D721Med (cell line): ENCODE measurements at regions not wholly inside any gene's neighbourhood (a gene's known extent, or its start where the extent isn't known, plus 50 kb on each side); places are given as distances from the start of the nearest gene placed in this dataset.

Source experiments
- DNase-seq: peaks from one replicate; pipeline ENCODE4 v3.0.0; 2011; ENCODE audit warnings: low spot score; ENCODE audit not compliant: insufficient read length
- FAIRE-seq: peaks from 2 replicates; lab custom pipeline; 2011; peaks lifted over from hg19 to GRCh38; lab: Jason Lieb, UNC
- TF ChIP-seq, protein P1 (sequence below): IDR thresholded peaks from 2 replicates; pipeline ENCODE4 v1.5.1; 2012; ENCODE audit warnings: mild to moderate bottlenecking, control low read depth; ENCODE audit not compliant: insufficient read depth; ENCODE audit errors: missing control alignments

DNA sequence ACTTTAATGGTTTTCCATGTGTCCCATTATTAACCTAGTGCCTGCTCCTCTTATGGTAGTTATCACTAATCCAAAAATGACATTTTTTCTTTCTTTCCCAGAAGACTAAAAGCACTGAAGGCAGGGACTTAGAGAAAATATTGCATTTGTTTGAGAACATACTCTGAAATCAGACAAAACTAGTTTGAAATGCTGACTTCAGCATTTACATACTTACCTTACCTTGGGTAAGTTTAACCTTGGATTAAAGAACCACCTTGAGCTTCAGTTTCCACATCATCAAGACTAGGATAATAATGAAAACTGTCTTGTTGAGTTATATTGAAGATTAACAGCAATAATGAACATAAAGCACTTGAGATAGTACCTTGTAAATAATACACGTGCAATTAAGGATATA lies 413.0 kb downstream of the SOX2 start:
- DNase-seq (no peak), FAIRE-seq (no peak)
- TF ChIP-seq, protein P1, sequence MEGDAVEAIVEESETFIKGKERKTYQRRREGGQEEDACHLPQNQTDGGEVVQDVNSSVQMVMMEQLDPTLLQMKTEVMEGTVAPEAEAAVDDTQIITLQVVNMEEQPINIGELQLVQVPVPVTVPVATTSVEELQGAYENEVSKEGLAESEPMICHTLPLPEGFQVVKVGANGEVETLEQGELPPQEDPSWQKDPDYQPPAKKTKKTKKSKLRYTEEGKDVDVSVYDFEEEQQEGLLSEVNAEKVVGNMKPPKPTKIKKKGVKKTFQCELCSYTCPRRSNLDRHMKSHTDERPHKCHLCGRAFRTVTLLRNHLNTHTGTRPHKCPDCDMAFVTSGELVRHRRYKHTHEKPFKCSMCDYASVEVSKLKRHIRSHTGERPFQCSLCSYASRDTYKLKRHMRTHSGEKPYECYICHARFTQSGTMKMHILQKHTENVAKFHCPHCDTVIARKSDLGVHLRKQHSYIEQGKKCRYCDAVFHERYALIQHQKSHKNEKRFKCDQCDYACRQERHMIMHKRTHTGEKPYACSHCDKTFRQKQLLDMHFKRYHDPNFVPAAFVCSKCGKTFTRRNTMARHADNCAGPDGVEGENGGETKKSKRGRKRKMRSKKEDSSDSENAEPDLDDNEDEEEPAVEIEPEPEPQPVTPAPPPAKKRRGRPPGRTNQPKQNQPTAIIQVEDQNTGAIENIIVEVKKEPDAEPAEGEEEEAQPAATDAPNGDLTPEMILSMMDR = no peak

DNA sequence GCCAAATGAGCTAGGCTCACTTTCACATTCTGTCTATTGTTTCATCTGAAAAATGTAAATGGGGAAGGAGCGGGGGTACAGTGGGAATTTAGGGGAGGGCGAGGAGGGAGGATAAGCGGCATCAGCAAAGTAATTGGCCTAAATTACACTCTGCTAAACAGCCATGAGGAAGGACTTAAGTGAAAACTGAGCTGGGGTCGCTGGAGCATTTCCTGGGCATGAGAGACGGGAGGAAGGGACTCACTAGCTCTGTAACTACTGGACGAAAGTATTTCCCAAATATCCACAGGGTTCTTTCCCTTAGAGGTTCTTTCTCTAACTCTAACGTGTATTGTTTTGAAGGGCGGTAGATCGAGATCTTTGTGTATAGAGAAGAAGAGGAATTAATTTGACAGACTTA lies 418.0 kb downstream of the SOX2 start:
- TF ChIP-seq, protein P1 = no peak
- FAIRE-seq = no peak

DNA sequence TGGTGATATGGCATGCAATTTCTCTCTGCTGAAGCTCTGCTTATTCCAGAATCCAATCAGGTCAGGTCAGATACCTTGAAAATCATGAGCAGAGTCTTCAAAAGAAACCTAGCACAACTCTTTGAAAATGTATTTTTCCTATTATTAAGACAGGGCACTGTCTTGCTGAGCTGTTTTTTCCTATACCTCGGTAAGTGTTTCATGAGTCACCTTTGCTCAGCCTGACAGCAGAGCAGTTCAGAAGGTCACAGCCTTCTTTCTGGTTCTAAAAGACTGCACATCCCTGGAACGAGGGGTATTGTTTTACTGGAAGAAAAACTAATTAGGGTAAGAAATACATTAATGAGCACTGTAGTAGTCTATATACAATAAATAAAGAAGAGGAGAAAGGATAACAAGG lies 422.0 kb downstream of the SOX2 start:
- FAIRE-seq = no peak
- TF ChIP-seq, protein P1 = no peak

More for the DNA sequence above, 418.0 kb downstream of the SOX2 start:
- no peak for DNase-seq

DNA sequence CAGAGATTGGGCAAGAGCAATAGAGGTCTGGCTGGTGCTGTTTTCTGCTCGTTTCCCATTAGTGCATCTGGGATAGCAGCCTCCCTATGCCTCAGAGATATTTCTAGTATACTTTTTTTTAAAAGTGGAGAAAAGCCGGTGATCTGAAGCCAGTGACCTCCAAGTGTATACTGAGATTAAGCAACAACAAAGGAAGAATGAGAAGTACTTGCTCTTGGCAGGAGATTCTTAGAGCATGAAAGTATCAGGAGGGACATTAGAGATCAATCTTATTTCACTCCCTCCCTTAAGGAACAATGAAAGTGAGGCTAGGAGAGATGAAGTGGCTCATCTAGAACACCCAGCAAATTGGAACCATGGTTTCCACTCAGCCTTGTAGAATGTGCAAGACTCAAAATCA lies 423.3 kb downstream of the SOX2 start:
- TF ChIP-seq, protein P1 = no peak
- DNase-seq = no peak
- FAIRE-seq = no peak

More for the DNA sequence above, 422.0 kb downstream of the SOX2 start:
- no peak for DNase-seq

DNA sequence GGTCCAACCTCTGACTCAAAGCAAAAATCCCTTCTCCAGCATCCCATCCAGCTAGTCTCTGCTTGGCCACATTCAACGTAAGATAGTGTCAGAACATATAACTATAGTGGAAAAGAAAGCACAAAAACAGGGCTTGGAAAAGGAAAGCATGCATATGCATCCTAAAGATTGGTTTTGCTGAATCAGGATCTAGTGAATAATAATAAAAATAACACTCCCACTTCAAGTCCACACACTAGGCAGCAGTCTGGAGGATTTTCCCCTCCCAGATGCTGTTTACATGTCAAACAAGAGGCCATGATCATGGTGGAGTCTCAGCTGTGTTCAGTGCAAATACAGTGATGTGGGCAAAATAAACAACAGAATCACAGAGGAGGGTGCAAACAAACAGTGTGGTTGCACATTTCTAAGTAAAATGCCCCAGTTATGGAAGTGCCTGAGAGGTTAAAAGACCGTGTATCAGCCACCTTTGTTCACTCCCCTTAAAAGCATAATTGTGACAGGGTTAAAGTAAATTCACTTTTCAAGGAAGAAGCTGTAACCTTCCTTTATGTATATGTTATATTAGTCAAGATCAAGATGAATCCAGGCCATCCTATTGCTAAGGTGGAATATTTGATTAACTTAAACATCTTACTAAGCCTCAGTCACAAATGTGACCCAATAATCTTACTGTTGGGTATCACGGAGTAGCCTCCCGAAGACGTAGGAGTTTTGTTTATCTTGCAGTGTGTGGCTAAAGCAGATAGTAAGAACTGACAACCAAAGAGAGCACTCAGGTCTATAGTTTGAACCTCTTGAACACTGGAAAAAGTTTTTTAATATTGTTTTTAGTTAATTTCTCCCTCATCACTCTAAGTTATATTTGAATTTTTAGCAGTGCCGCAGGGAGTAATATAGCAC lies 424.5 kb downstream of the SOX2 start:
- no peak for FAIRE-seq
- TF ChIP-seq, protein P1 = no peak
- DNase-seq = no peak

DNA sequence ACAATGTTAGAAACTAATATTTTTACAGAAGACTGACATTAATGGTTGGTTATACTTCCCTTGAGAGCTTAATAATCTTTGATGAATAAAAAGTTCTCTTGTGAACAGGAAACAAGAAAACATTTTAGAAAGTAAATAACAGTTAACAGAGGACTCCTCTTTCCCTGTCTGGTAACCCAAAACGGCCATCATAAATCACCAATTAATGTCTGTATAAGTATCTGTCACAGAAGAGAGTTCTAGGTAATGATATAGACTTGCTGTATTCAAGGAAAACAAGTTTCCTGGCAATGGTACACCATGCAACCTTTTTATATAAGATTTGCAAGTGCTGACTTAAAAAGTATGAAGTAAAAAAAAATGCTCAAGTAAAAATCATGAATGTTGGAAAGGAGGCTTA lies 426.7 kb downstream of the SOX2 start:
- TF ChIP-seq, protein P1 = no peak
- DNase-seq = no peak
- FAIRE-seq = no peak

DNA sequence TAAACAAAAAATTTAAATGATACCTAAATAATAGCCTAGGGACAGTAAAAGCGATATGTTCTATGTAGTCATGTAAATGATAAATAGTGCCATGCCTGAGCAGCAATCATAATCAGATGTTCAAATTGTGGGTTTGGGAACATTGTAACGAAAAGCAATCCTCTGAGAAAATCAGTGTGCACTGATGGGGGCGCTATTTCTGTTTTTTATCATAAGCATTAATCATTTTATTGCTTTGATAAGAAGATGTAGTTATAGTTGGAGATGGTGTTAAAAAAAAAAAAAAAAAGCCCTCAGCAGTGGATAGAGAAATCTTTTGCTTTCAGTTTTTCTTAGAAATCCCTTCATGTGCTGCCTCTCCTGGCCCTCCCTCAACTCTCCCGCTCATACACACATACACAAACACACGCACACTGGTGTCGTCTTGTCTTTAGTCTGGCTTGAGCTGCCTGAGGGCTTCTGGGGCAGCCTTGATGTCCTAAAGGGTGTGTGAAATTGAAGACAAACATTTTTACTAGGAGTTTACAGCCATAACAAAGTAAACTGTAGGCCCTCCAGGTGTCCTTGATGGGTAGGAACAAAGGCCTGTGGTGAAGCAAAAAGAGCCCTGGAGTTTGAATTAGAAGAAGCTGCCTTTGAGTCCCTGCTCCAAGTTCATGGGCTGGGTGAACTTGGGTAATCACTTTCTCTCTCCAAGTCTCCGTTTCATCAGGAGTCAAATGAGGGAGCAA lies 428.1 kb downstream of the SOX2 start:
- FAIRE-seq (no peak), DNase-seq (no peak)
- TF ChIP-seq, protein P1 = no peak
